Brain microvascular endothelial cell (primary cell): ENCODE measurements at regions not wholly inside any gene's neighbourhood (a gene's known extent, or its start where the extent isn't known, plus 50 kb on each side); places are given as distances from the start of the nearest gene placed in this dataset.
"Not testable (repeated sequence)": the region's sequence is repeated elsewhere in the genome, so short reads cannot be mapped to it uniquely, and the experiment has no call there.

Experiments used
- DNase-seq: peaks from one replicate; pipeline ENCODE4 v3.0.0-alpha.2; 2020
- H3K27ac ChIP-seq: fragments of 250-450 bp; sonication (Bioruptor Pico); 2 replicates; pipeline ENCODE4 v1.5.1; 2020; ENCODE audit warnings: mild to moderate bottlenecking, moderate library complexity
- H3K27me3 ChIP-seq: fragments of 250-450 bp; sonication (Bioruptor Pico); replicated peaks from 2 replicates; pipeline ENCODE4 v1.5.1; 2020; ENCODE audit warnings: mild to moderate bottlenecking
- H3K36me3 ChIP-seq: fragments of 250-450 bp; sonication (Bioruptor Pico); replicated peaks from 2 replicates; pipeline ENCODE4 v1.5.1; 2020; ENCODE audit warnings: mild to moderate bottlenecking
- H3K4me3 ChIP-seq: 2 replicates; pipeline ENCODE4 v1.5.1; 2011; ENCODE audit warnings: low read depth, mild to moderate bottlenecking, control low read depth, low read length, moderate library complexity
- CTCF ChIP-seq: IDR thresholded peaks from 2 replicates; pipeline ENCODE4 v1.5.1; 2011; ENCODE audit warnings: low read depth, mild to moderate bottlenecking, moderate library complexity, low read length, control low read depth, inconsistent platforms; ENCODE audit errors: missing control alignments
- in situ Hi-C: cut with HindIII; loops from 2 replicates; pipeline ENCODE4 v1.10.0; 2017; ENCODE audit warnings: low sequenced_read_pairs, low pct_ligation_motif_present

GRCh38 chr20:56748476-56749377 is 119.6 kb downstream of the TFAP2C start:
- no peaks in the 10 kb centered on the region for H3K36me3 ChIP-seq
- no peak overlapping the region for H3K27ac ChIP-seq
- no peak for DNase-seq
- in situ Hi-C loops = no loop called here
- peaks cover 8% of the 10 kb centered on the region for H3K27me3 ChIP-seq
- no peak overlapping the region for H3K4me3 ChIP-seq
- TF ChIP-seq CTCF = no peak

DNA sequence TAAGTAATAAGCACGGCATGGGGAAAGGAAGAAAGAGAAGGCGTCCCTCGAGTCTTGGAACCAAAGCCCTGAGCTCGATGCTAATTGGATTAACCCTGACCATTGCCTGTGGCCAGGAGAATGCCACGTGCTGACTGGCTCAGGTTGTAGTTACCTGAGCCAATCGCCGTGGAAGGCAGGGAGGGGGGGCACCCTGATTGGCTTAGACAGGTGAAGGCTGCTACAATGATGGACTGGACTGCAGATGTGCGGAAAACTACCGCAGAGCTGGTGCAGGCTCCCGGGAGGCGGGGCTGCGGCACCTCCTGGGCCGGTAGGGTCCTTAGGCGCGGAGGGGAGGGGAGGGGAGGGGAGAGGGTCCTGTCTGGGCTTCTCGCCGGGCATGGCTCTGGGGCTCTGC is 121.3 kb downstream of the TFAP2C start:
- Histone ChIP-seq H3K27me3 (peaks cover 8% of the 10 kb centered on the region), H3K36me3 (no peaks in the 10 kb centered on the region), H3K27ac (no peak overlapping the region), H3K4me3 (no peak overlapping the region)
- no peak for DNase-seq
- no peak for TF ChIP-seq CTCF
- in situ Hi-C loops = no loop called here

DNA sequence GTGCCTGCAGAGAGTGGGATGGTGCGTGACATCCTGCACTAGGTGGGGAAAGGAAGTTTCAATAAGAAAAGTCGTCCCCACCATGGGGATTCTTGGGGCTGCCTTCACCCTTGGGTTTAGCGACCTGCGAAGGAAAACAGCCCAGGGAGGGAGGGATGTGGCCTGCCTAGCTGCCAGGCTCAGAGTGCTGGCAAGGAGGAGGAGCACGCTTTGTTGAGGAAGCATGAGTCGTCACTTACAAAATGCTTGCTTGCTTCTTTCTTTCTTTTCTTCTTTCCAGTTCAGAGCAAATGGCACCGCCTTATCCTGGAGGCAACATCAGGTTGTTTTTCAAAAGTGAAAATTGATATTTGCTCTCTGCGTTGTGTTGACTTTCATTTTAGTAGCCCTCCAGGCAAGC is 123.2 kb downstream of the TFAP2C start:
- Histone ChIP-seq H3K27me3 (peaks cover 8% of the 10 kb centered on the region), H3K36me3 (no peaks in the 10 kb centered on the region), H3K4me3 (no peak overlapping the region), H3K27ac (no peak overlapping the region)
- no peak for TF ChIP-seq CTCF
- in situ Hi-C loops = no loop called here
- DNase-seq = no peak

DNA sequence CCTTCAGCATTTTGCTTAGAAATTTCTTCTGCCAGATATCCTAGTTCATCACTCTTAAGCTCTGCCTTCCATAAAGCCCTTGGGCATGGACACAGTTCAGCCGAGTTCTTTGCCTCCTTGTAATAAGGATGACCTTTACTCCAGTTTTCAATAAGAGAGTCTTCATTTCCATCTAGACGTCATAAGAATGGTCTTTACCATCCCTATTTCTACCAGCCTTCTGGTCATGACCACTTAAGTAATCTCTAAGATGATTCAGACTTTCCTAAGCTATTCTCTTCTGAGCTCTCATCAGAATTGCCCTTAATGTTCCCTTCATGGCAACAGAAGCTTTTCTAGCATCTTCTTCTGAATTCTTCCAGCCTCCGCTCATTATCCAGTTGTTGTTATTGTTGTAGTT is 126.1 kb downstream of the TFAP2C start:
- no peak for DNase-seq
- Histone ChIP-seq H3K4me3 (no peak overlapping the region), H3K36me3 (no peaks in the 10 kb centered on the region), H3K27me3 (peaks cover 8% of the 10 kb centered on the region), H3K27ac (no peak overlapping the region)
- in situ Hi-C loops = no loop called here
- no peak for TF ChIP-seq CTCF

DNA sequence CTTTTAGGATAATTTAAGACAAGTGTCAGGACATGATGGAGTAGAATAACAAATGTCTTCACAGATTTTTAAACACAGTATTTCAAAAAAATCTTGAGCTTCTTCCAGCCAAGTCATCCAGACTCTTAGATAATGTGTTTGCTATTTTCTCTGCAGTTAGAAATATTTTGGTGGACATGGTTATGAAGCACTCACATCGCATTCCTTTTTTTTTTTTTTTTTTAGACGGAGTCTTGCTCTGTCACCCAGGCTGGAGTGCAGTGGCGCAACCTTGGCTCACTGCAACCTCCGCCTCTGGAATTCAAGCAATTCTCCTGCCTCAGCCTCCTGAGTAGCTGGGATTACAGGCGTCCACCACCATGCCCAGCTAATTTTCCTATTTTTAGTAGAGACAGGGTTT is 127.6 kb downstream of the TFAP2C start:
- H3K4me3 ChIP-seq, H3K27me3 ChIP-seq, H3K36me3 ChIP-seq, in situ Hi-C loops, H3K27ac ChIP-seq, DNase-seq: not testable (repeated sequence)

GRCh38 chr20:56758706-56759105 is 129.6 kb downstream of the TFAP2C start:
- DNase-seq = no peak
- no peaks in the 10 kb centered on the region for H3K36me3 ChIP-seq
- in situ Hi-C loops = no loop called here
- TF ChIP-seq CTCF = no peak
- H3K27me3 ChIP-seq = no peaks in the 10 kb centered on the region
- no peak overlapping the region for H3K4me3 ChIP-seq
- H3K27ac ChIP-seq = no peak overlapping the region
